ENCODE measurements at regions not wholly inside any gene's neighbourhood (a gene's known extent, or its start where the extent isn't known, plus 50 kb on each side); places are given as distances from the start of the nearest gene placed in this dataset.

DNA sequence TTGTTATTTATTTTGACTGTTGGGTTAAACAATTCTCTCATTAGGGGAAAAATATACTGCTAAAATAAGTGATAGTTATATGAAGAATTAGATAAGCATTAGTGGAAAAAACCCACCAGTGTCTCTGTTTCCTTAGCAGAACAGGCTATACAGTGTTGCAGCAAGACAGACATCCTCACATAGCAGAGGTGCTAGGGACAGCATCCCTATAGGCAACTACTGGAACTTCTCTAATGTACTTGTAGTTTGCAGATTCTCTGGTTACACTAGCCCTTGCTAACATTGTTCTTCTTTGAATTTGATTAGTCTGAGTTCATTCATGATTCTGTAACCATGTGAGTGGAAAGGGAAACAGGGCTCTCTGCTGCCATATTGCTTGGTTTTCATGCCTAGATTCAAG lies 661.8 kb upstream of the RGMB start:
- H3K4me3 Mint-ChIP-seq = no peak overlapping the region
- no peak overlapping the region for H3K4me3 ChIP-seq (ENCODE audit: control insufficient read depth in 1 of 2, extremely low read depth in 1 of 2, low read length in 1 of 2)
- ATAC-seq (replicated peaks in 1 of 4) (no peak), DNase-seq (no peak)
- H3K36me3 Mint-ChIP-seq = no peaks in the 10 kb centered on the region
- ChIA-PET CTCF (no interaction called here), POLR2A (no interaction called here)
- H3K27ac Mint-ChIP-seq = no peak overlapping the region
- H3K9me3 ChIP-seq = no peaks in the 10 kb centered on the region
- no peaks in the 10 kb centered on the region for H3K36me3 ChIP-seq (ENCODE audit: control insufficient read depth in 2 of 2, extremely low read depth in 1 of 2, insufficient read depth in 1 of 2, low read length in 1 of 2)
- no peaks in the 10 kb centered on the region for H3K27me3 ChIP-seq (replicated peaks in 1 of 2; ENCODE audit: control insufficient read depth in 2 of 2, extremely low read depth in 1 of 2, insufficient read depth in 2 of 2, low read length in 1 of 2)
- H3K4me1 ChIP-seq (ENCODE audit: control insufficient read depth in 1 of 2, extremely low read depth in 1 of 2, insufficient read depth in 2 of 2, low read length in 2 of 2) = no peaks in the 10 kb centered on the region
- peaks cover 0 to 3% of the 10 kb centered on the region in 2 donors for H3K27me3 Mint-ChIP-seq
- peaks cover 0 to 15% (median 0%) of the 10 kb centered on the region in 3 donors for H3K9me3 Mint-ChIP-seq
- no peaks in the 10 kb centered on the region for H3K4me1 Mint-ChIP-seq
- H3K27ac ChIP-seq (ENCODE audit: low read length) = no peak overlapping the region

DNA sequence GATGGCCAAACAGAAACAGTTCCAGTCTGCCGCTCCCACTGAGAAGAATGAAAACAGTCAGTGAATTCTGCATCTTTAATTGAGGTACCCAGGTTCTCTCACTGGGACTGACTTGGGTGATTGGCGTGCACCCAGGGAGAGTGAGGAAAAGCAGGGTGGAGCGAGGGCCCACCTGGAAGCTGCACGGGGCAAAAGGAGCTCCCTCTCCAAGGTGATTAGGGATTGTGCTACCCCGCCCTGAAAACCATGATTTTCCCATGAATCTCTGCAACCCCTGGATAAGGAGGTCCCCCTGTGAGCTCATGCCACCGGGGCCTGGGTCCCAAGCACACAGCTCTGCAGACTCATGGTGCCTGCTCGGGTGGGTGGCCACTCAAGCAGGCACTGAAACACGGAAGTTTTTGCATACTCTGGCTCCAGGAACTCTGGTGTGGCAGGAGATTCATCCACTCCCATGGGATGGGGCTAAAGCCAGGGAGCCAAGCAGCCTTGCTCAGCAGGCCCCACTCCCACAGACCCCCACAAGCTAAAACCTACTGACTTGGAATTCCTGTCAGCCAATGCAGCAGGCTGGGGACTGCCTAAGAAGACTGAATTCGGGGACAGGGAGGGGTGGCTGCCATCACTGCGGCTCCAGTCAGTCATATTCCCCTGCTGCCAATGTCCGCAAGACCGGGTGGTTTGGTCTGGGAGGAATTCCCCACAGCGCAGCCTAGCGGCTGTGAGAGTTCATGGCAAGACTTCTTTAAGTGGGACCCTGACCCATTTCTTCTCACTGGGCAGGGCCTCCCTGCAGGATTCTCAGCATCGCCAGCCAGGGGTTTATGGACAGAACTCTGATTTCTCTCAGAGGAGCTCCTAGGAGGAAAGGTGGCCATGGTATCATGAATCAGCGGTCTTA lies 652.2 kb upstream of the RGMB start:
- no peak for ATAC-seq (replicated peaks in 1 of 4)
- Mint-ChIP-seq H3K36me3 (no peaks in the 10 kb centered on the region), H3K27me3 (peaks cover 0 to under 1% of the 10 kb centered on the region in 2 donors), H3K4me3 (no peak overlapping the region), H3K9me3 (peaks cover 0 to 8% (median 2%) of the 10 kb centered on the region in 3 donors), H3K4me1 (no peaks in the 10 kb centered on the region), H3K27ac (no peak overlapping the region)
- Histone ChIP-seq H3K9me3 (no peaks in the 10 kb centered on the region), H3K4me3 (ENCODE audit: control insufficient read depth in 1 of 2, extremely low read depth in 1 of 2, low read length in 1 of 2) (no peak overlapping the region), H3K36me3 (ENCODE audit: control insufficient read depth in 2 of 2, extremely low read depth in 1 of 2, insufficient read depth in 1 of 2, low read length in 1 of 2) (no peaks in the 10 kb centered on the region), H3K27ac (ENCODE audit: low read length) (no peak overlapping the region), H3K4me1 (ENCODE audit: control insufficient read depth in 1 of 2, extremely low read depth in 1 of 2, insufficient read depth in 2 of 2, low read length in 2 of 2) (no peaks in the 10 kb centered on the region), H3K27me3 (replicated peaks in 1 of 2; ENCODE audit: control insufficient read depth in 2 of 2, extremely low read depth in 1 of 2, insufficient read depth in 2 of 2, low read length in 1 of 2) (peaks cover 0 to 6% of the 10 kb centered on the region in 2 experiments)
- ChIA-PET CTCF (no interaction called here), POLR2A (no interaction called here)
- no peak for DNase-seq
- 85% methylated on average over 15 of the region's 16 CpGs for whole genome bisulfite sequencing (ENCODE audit: insufficient coverage)

DNA sequence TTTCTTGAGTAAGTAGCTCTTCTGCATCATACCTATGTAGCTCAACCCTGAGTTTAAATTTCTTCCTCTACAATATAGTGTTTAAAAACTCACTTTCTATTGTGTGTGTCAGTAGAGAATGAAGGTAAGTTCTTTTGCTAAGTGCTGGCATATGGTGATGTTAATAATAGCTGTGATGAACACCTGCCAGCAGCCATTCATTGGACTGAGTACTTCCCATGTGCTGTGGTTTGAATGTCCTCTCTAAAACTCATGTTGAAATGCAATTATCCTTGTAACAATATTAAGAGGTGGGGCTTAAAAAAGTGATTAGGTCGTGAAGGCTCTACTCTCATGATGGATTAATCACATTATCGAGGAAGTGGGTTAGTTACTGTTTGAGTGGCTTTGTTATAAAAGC lies 645.2 kb upstream of the RGMB start:
- H3K4me3 Mint-ChIP-seq = no peak overlapping the region
- WGBS (ENCODE audit: insufficient coverage) = no CpG with 5 or more reads among the region's 2 CpGs
- H3K4me1 Mint-ChIP-seq = no peaks in the 10 kb centered on the region

DNA sequence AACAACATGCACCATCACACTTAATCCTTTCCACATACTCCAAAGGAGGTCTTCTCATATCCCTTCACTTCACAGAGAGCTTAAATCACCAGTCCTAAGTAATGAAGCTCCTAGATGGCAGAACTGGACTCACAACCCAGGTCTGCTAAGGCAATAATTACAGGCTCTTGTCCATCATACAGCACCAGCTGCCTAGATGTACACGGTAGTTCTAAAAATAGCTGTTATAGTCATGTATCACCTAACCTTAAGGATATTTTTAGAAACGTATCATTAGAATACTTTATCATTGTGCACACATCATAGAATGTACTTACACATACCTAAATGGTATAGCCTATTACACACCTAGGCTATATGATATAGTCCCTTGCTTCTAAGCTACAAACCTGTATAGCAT lies 644.6 kb upstream of the RGMB start:
- Mint-ChIP-seq H3K27me3 (no peaks in the 10 kb centered on the region), H3K4me3 (no peak overlapping the region), H3K27ac (no peak overlapping the region), H3K36me3 (no peaks in the 10 kb centered on the region), H3K4me1 (no peaks in the 10 kb centered on the region), H3K9me3 (peaks cover 0 to 4% (median 3%) of the 10 kb centered on the region in 3 donors)
- ATAC-seq (replicated peaks in 1 of 4) (no peak), DNase-seq (no peak)
- Histone ChIP-seq H3K4me1 (ENCODE audit: control insufficient read depth in 1 of 2, extremely low read depth in 1 of 2, insufficient read depth in 2 of 2, low read length in 2 of 2) (no peaks in the 10 kb centered on the region), H3K27ac (ENCODE audit: low read length) (no peak overlapping the region), H3K9me3 (no peaks in the 10 kb centered on the region), H3K27me3 (replicated peaks in 1 of 2; ENCODE audit: control insufficient read depth in 2 of 2, extremely low read depth in 1 of 2, insufficient read depth in 2 of 2, low read length in 1 of 2) (no peaks in the 10 kb centered on the region), H3K4me3 (ENCODE audit: control insufficient read depth in 1 of 2, extremely low read depth in 1 of 2, low read length in 1 of 2) (no peak overlapping the region), H3K36me3 (ENCODE audit: control insufficient read depth in 2 of 2, extremely low read depth in 1 of 2, insufficient read depth in 1 of 2, low read length in 1 of 2) (no peaks in the 10 kb centered on the region)
- CTCF ChIA-PET = interaction anchor here in 1 of 2 donors (1.1 kb wide), 1 partner anchor 173 kb away, joined by 3 read pairs; no protein-coding TSS in a partner anchor
- WGBS (ENCODE audit: insufficient coverage) = 100% methylated on average over 1 of the region's 2 CpGs
- POLR2A ChIA-PET = no interaction called here

More for the DNA sequence above, 645.2 kb upstream of the RGMB start:
- no peaks in the 10 kb centered on the region for H3K4me1 ChIP-seq (ENCODE audit: control insufficient read depth in 1 of 2, extremely low read depth in 1 of 2, insufficient read depth in 2 of 2, low read length in 2 of 2)
- H3K36me3 Mint-ChIP-seq = no peaks in the 10 kb centered on the region
- ChIA-PET CTCF (no interaction called here), POLR2A (no interaction called here)
- H3K27me3 ChIP-seq (replicated peaks in 1 of 2; ENCODE audit: control insufficient read depth in 2 of 2, extremely low read depth in 1 of 2, insufficient read depth in 2 of 2, low read length in 1 of 2) = no peaks in the 10 kb centered on the region
- H3K4me3 ChIP-seq (ENCODE audit: control insufficient read depth in 1 of 2, extremely low read depth in 1 of 2, low read length in 1 of 2) = no peak overlapping the region
- ATAC-seq (replicated peaks in 1 of 4) = no peak
- H3K9me3 Mint-ChIP-seq = peaks cover 0 to 4% (median 3%) of the 10 kb centered on the region in 3 donors
- H3K36me3 ChIP-seq (ENCODE audit: control insufficient read depth in 2 of 2, extremely low read depth in 1 of 2, insufficient read depth in 1 of 2, low read length in 1 of 2) = no peaks in the 10 kb centered on the region
- no peaks in the 10 kb centered on the region for H3K9me3 ChIP-seq
- no peak overlapping the region for H3K27ac Mint-ChIP-seq
- no peak for DNase-seq
- H3K27me3 Mint-ChIP-seq = no peaks in the 10 kb centered on the region
- H3K27ac ChIP-seq (ENCODE audit: low read length) = no peak overlapping the region

DNA sequence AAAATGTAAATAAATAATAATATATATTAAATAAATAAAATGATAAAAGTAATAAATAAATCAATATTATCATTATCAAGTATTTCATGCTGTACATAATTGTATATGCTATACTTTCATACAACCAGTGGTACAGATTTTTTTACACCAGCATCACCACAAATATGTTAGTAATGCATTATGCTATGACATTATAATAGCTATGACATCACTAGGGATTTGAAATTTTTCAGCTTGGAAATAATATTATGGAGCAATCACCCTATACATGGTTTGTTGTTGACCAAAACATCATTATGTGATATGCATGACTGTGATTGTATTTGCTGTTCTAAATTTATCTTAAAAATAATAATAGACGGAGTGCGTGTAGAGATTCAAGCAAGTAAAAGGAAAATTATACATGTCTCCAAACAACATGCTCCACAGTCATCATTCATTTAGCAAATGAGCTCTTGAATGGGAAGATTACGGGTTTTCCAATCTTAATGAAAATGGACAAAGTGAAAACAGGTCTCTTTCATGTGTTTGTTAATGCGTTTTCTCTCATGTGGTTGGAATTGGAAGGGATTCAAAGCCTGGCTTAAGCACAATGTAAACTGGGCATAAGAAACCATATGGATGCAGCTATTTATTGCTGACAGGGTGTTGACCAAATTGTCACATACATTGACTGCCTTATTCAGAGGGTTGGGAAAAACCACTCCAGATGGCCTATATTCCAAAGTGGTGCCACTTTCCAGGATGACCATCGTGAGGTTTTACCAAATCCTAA lies 643.0 kb upstream of the RGMB start:
- Histone ChIP-seq H3K4me1 (ENCODE audit: control insufficient read depth in 1 of 2, extremely low read depth in 1 of 2, insufficient read depth in 2 of 2, low read length in 2 of 2) (no peaks in the 10 kb centered on the region), H3K27me3 (replicated peaks in 1 of 2; ENCODE audit: control insufficient read depth in 2 of 2, extremely low read depth in 1 of 2, insufficient read depth in 2 of 2, low read length in 1 of 2) (no peaks in the 10 kb centered on the region), H3K4me3 (ENCODE audit: control insufficient read depth in 1 of 2, extremely low read depth in 1 of 2, low read length in 1 of 2) (no peak overlapping the region), H3K9me3 (no peaks in the 10 kb centered on the region), H3K36me3 (ENCODE audit: control insufficient read depth in 2 of 2, extremely low read depth in 1 of 2, insufficient read depth in 1 of 2, low read length in 1 of 2) (no peaks in the 10 kb centered on the region), H3K27ac (ENCODE audit: low read length) (no peak overlapping the region)
- DNase-seq (no peak), ATAC-seq (replicated peaks in 1 of 4) (no peak)
- POLR2A ChIA-PET = interaction anchor here in 1 of 2 donors (0.6 kb wide), 1 partner anchor 1206 kb away, joined by 3 read pairs; no protein-coding TSS in a partner anchor
- Mint-ChIP-seq H3K27me3 (no peaks in the 10 kb centered on the region), H3K9me3 (peaks cover 0 to 3% (median 0%) of the 10 kb centered on the region in 3 donors), H3K36me3 (no peaks in the 10 kb centered on the region), H3K27ac (no peak overlapping the region), H3K4me1 (no peaks in the 10 kb centered on the region), H3K4me3 (no peak overlapping the region)
- CTCF ChIA-PET = no interaction called here
- WGBS (ENCODE audit: insufficient coverage) = 91% methylated on average over 2 of the region's 5 CpGs

DNA sequence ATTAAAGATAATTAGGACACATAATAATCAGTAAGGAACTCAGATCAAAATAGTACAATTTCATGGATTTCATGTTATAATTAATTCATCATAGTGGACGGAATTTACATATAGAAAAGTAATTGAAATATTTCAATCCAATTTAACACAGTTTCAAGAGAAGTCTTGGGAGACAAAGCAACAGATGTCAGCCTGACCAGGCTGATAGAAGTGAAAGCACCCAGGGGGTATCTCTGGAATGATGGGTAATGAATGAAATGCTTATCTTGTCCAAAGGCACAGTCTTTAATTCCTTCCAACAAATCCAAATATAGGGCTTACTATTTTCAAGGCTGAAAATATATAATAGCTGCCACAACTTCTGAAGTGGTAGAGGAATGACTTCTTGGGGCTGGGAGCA lies 629.3 kb upstream of the RGMB start:
- peaks cover 0 to 4% (median 4%) of the 10 kb centered on the region in 3 donors for H3K9me3 Mint-ChIP-seq
- Histone ChIP-seq H3K9me3 (no peaks in the 10 kb centered on the region), H3K27ac (ENCODE audit: low read length) (no peak overlapping the region), H3K4me3 (ENCODE audit: control insufficient read depth in 1 of 2, extremely low read depth in 1 of 2, low read length in 1 of 2) (no peak overlapping the region), H3K36me3 (ENCODE audit: control insufficient read depth in 2 of 2, extremely low read depth in 1 of 2, insufficient read depth in 1 of 2, low read length in 1 of 2) (no peaks in the 10 kb centered on the region), H3K27me3 (replicated peaks in 1 of 2; ENCODE audit: control insufficient read depth in 2 of 2, extremely low read depth in 1 of 2, insufficient read depth in 2 of 2, low read length in 1 of 2) (no peaks in the 10 kb centered on the region), H3K4me1 (ENCODE audit: control insufficient read depth in 1 of 2, extremely low read depth in 1 of 2, insufficient read depth in 2 of 2, low read length in 2 of 2) (no peaks in the 10 kb centered on the region)
- H3K4me1 Mint-ChIP-seq = no peaks in the 10 kb centered on the region
- no peak overlapping the region for H3K27ac Mint-ChIP-seq
- DNase-seq (no peak), ATAC-seq (replicated peaks in 1 of 4) (no peak)
- ChIA-PET CTCF (no interaction called here), POLR2A (no interaction called here)
- H3K27me3 Mint-ChIP-seq = no peaks in the 10 kb centered on the region
- H3K36me3 Mint-ChIP-seq = no peaks in the 10 kb centered on the region
- WGBS (ENCODE audit: insufficient coverage) = no CpG with 5 or more reads among the region's 1 CpG
- no peak overlapping the region for H3K4me3 Mint-ChIP-seq
